ENCODE measurements at regions not wholly inside any gene's neighbourhood (a gene's known extent, or its start where the extent isn't known, plus 50 kb on each side); places are given as distances from the start of the nearest gene placed in this dataset.

DNA sequence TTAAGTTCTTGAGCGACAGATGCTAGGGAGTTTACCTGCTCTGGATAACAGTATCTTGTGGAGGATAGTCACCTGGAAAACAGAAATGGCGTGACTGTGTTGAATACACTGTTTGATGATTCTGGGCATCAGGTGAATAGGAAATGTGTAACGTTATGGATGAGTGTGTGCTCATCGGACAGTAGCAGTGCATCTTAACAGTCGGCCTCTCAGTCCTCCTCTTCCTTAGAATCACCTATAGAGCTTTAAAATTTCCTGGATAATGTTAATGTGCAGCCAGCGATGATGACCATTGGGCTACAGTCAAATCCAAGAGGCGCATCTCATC, 217.7 kb downstream of the OR2B2 start:
- TF ChIP-seq, protein P1, sequence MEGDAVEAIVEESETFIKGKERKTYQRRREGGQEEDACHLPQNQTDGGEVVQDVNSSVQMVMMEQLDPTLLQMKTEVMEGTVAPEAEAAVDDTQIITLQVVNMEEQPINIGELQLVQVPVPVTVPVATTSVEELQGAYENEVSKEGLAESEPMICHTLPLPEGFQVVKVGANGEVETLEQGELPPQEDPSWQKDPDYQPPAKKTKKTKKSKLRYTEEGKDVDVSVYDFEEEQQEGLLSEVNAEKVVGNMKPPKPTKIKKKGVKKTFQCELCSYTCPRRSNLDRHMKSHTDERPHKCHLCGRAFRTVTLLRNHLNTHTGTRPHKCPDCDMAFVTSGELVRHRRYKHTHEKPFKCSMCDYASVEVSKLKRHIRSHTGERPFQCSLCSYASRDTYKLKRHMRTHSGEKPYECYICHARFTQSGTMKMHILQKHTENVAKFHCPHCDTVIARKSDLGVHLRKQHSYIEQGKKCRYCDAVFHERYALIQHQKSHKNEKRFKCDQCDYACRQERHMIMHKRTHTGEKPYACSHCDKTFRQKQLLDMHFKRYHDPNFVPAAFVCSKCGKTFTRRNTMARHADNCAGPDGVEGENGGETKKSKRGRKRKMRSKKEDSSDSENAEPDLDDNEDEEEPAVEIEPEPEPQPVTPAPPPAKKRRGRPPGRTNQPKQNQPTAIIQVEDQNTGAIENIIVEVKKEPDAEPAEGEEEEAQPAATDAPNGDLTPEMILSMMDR (IDR thresholded peaks at IDR 0.05; ENCODE audit: low read depth, low read length, missing input control): no peak
- TF ChIP-seq TAF1 (conservative IDR thresholded peaks at IDR 0.05) (no peak), REST (IDR thresholded peaks at IDR 0.05) (no peak), ATF3 (IDR thresholded peaks at IDR 0.05) (no peak), EGR1 (IDR thresholded peaks at IDR 0.05; ENCODE audit: low read depth in 2 of 2) (no peak), YY1 (IDR thresholded peaks at IDR 0.05) (no peak), ZBTB33 (IDR thresholded peaks at IDR 0.05) (no peak), NR2F2 (IDR thresholded peaks at IDR 0.05) (no peak)
